CD4-positive, alpha-beta T cell treated with Interferon gamma for 1 hour (primary cell): ENCODE measurements at regions not wholly inside any gene's neighbourhood (a gene's known extent, or its start where the extent isn't known, plus 50 kb on each side); places are given as distances from the start of the nearest gene placed in this dataset.
A peak's percentile ranks its signal among the peaks of the same experiment; 100 is the strongest.

ENCODE experiments used
- DNase-seq: peaks from one replicate; pipeline ENCODE4 v3.0.0-alpha.2; 2020

- DNase-seq = no peak
These were observed 50.8 kb upstream of the SLC39A10 start for GRCh38 chr2:195606179-195606578.

GRCh38 chr2:195604706-195605105, 52.3 kb upstream of the SLC39A10 start:
- DNase-seq = no peak

DNA sequence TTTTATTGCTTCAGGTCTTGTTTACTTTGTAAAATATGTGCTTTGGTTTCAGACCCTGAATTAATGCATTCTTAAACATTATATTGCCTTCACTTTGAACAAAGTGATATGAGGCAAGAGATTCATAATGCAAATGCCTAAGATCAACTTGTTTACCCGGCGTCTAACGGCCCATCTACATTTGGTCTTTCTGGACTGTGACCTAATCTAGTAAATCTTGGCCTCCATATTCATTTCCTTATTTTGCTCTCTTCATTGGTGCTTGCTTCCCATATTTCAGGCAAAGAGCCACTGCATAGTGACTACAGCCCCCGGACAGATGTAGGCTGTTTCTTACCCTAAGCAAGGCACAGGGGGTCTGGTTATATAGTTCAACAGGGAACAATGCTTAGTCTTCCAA, 53.0 kb upstream of the SLC39A10 start:
- DNase-seq = no peak

DNA sequence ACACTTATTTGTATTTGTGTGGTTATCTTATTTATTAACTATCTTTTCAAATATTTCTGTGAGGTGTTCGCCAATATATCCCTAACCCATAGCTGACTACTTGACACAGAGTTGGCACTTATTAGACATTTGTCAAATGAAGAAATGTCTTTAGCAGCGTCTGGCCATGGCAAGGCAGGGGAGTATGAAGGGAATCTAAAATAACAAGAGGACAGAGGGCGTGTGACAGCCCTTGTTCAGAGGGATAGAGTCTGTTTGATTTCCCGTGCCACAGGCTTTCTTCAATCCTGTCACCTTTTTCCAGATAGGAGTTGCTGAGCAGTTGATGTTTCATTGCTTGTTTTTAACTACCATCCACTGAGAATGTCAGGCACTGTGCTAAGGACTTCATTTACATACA, 53.6 kb upstream of the SLC39A10 start:
- DNase-seq = no peak

DNA sequence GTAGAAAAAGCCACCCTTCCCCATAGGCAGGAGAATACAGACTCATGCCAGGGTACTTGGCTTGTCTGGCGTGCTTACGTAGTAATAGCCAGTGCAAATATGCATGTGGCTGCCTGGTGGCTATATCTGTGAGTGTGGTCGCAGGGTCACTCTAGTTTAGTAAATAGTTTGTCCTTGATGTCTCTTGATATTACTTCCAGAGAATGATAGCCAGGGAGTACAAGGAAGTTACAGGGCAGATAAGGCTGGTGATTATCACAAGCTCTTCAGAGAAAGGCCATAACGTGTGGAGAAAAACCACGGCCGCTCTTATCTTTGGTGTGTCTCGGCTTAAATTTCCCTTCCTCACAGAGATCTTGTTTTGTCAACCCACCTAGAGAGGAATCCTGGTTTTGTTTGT, 54.3 kb upstream of the SLC39A10 start:
- no peak for DNase-seq

- DNase-seq = no peak
These were observed 55.7 kb upstream of the SLC39A10 start for GRCh38 chr2:195601361-195601760.

DNA sequence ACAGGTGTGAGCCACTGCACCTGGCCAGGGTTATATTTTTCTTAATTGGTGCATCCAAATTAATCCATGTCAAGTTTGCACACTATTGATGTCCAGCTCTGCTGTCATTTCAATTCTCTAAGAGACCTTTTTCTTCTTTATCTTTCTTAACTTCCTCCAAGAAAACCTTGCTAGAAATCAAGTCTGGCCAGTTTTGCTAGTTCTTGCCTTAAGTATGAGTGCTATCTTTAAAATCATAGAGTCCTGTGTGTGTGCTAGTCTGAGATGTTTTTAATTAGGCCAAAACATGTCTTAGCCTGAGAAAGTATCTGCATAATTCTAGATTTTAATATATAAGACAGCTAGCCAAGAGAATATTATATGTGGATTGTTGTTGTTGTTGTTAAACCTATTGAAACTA, 56.2 kb upstream of the SLC39A10 start:
- no peak for DNase-seq

DNA sequence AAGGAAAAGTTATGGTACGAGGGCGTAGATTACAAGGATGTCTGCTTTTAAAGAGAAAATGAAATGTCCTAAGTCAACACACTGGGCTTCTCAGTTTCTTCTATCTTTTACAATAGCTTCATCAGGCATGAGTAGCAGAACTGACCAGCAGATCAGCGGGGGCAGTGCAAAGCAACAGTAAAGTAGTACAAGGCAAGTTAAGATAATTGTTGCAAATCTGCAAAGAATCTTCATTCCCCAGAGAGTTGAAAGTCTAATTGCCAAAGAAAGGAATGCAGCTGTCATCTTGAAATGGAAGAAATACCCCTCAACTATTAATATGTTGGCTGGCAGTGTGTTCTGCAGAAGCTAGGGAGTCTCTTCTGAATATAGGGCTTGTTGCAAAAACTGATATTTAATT, 60.2 kb upstream of the SLC39A10 start:
- no peak for DNase-seq

DNA sequence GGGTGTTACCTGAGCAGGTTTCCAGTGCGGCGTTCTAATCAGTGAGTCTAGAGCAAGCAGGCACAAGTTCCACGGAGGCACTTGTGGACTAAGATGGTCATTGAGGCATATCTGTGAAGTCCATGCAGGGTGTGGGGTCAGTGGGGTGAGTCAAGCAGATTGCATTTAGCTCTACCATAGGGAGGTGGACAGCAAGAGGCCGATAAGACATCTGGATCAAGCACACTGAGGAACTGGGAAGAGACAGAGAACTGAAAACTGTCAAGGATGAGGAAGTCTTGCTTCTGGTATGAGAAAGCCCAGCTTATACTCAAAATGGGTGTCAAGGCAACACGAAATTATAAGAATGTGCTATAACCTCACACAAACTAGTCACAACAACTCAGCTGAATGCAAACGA, 61.2 kb upstream of the SLC39A10 start:
- DNase-seq = no peak

DNA sequence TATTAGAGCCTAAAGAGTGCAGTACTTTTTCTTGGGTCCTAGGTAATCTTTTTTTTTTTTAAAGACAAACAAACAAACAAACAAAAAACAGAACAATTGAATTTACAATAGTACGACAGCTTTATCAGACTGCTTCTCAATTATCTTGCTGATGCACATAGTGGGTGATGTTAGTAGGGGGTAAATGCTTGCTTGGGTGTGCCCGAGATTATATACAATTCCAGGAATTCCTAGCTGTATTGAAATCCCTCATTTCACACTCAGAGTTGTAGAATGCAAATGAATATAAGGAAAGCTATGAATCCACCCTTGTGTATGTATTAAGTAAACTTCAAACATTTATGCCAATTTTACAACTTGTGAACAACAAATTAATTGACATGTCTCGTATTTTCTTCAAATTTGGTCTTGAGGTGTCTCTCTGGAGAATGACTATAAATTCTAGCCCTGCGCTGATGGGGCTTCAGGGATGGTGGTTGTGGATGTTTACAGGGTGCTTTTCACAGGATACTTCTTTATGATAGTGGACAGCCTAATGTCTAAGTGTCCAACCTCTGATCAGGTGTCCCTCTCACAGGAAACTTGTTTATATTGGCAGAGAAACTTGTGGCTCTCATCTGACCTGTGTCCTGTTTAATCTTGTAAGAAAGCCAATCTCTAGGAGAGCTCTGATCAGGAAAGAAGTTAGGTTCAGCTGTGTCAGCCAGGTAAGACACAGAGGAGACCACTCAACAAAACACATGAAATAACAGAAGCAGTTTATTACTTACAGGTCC, 61.9 kb upstream of the SLC39A10 start:
- no peak for DNase-seq

GRCh38 chr2:195594248-195594647, 62.8 kb upstream of the SLC39A10 start:
- no peak for DNase-seq

- no peak for DNase-seq
These were observed 64.9 kb upstream of the SLC39A10 start for GRCh38 chr2:195592105-195592504.

DNA sequence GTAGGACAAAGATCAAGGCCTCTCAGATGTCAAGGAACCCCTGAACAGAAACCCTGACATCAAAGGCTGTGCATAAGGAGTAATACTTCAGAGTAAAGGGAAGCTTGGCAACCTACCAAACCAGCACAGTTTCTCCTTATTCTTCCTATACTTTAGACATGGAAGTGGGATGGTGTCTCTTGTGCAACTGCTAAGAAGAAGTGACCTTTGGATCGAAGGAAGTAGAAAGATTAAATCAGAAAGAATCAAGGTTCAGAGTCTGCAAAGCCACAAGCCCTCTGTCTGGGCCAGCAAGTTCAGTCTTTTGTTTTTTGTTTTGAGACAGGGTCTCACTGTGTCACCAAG, 66.2 kb upstream of the SLC39A10 start:
- DNase-seq = no peak

- no peak for DNase-seq
These were observed 66.7 kb upstream of the SLC39A10 start for GRCh38 chr2:195590199-195590860.

DNA sequence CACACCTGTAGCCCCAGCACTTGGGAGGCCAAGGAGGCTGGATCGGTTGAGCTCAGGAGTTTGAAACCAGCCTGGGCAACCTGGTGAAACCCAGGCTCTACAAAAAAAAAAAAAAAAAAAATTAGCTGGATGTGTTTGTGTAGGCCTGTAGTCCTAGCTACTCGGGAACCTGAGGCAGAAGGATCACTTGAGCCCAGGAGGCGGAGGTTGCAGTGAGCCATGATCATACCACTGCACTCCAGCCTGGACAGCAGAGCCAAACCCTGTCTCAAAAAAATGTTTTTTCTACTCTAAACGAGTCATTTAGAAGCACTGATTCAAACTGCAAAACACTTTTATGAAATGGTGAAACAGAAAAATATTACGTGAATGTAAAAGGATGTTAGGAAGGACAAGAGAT, 69.1 kb upstream of the SLC39A10 start:
- no peak for DNase-seq

DNA sequence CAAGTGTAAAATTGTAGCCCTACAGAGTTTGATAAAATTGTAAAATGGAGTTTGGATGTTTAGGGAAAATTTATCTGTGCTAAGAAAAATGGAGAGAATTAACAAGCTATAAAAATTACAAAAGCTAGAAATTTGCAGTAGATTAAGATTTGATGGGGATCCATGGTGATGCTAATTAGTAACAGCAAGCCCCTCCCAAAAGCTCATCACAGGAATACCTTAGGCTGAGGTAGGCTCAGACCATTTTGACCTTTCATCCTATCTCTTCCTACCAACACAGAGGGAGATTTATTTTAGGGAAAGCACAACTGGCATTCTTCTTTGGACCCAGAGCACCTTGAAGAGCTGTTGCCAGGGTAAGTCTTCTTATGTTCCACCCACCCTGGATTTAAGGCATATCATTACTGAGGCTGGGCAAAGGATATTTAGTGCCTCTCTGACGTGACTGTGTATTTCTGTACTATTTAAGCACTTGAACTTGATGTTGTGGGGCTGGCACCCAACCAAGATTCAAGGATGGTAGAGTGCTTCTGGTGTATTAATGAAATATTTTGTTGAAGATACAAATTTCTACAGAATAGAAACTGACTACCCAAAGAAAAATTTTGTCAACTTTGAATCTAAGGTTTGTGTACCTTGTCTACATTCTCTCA, 70.8 kb upstream of the SLC39A10 start:
- DNase-seq = no peak

DNA sequence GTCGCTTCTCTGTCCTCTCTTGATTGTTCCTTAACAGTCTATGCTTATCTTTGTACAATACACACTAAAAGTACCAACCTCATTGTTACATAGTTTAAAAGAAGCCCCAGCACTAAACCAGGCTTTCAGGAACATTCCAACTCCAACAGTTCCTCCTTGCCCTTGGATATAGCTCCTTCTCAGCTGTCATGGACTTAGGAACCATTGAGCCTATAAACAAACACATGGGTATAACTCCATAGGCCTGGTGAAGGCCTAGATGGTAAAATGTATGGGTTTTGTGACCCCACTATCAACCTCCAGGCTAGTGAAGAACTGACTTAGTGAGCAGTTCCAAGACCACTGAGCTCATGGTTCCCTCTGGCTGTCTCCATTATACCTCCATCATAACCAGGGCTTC, 74.8 kb upstream of the SLC39A10 start:
- DNase-seq = no peak

DNA sequence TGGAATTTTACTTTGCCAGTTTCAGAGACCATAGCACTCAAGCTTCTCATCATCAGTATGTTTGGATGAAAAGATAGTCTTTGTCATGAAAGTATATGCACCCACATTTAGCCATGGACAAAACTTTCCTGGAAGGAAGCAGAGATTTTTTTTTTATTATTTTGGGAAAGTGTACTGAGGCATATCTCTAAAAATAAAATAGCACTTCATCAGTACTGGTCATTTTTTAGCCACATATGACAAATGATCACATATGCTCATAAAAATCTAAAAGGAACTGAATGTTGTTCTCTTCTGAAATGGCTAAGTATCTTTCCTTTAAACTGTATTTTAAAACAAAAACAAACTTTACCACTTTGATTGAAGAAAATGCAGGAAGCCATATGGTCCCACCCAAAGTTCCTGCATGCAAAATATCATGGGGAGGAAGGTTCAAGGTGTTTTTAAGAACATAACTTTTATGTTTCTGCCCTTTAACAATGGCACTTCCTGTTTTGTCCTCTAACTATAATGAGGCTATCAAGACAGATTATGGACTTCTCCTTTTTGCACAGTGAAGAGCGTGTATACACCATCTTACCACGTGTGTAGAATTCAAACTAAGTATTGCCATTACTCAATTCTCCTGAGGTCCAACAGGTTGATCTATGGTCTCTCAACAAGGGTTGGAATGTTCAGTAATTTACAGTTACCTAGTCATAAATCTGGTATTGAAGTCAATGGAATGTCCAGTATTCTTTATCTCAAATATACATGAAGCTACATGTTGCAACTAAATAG, 77.1 kb upstream of the SLC39A10 start:
- DNase-seq = no peak

DNA sequence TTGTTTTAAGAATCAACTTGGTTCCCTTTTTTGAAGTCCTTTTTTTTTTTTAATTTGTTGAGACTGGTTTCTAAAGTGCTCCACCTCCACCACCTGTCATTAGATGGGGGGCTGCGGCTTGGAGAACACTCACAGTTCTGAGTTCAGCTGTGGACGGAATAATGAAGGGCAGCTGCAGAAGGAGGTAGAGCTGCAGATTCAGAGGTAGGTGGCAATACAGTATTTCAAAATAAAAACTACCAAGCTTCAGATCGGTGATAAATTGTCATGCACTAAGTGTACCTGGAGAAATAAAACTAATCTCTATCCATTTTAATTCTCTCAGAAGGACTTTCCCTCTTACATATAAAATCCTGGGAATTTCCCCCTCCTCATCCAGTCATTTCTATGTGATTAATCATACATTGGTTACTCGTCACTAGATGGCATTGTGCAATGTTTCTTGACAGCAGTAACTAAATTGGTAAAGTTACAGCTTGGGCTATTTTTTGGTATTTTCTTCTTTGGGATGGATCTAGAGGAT, 81.1 kb upstream of the SLC39A10 start:
- peak; percentile 61 for DNase-seq

DNA sequence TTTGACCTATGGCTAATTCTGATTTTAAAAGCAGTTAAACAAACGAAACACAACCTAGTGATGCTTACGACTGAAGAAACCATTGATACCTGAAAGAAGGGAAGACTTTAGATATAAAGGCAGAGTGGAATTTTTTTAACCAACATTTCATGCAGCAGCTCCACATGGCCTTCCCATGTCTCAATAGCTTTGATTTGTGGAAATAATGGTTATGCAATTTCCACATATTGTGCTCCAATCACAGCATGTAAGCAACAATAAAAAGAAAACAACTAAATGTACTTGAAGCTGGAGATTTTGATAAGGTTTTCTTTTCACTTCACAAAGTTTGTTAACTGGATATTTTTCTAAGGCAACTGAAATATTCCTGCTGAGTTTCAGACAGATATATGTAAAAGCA, 82.0 kb upstream of the SLC39A10 start:
- no peak for DNase-seq

DNA sequence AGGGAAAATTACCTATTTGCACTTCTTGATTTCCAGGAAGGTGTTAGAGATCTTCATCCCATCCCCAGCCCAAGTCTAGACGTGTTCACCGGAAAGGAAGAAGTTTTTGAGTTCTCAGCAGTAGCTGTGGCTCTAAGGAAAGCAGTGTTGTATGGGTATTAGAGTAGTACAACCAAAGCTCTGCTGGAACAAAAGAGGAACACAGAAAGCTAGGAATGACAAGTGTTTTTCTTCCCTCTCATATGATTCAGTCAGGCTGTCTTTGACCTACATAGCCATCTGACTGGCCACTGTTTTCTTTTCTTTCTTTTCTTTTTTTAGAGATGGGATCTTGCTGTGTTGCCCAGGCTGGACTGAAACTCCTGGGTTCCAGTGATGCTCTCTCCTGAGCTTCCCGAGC, 82.7 kb upstream of the SLC39A10 start:
- no peak for DNase-seq

DNA sequence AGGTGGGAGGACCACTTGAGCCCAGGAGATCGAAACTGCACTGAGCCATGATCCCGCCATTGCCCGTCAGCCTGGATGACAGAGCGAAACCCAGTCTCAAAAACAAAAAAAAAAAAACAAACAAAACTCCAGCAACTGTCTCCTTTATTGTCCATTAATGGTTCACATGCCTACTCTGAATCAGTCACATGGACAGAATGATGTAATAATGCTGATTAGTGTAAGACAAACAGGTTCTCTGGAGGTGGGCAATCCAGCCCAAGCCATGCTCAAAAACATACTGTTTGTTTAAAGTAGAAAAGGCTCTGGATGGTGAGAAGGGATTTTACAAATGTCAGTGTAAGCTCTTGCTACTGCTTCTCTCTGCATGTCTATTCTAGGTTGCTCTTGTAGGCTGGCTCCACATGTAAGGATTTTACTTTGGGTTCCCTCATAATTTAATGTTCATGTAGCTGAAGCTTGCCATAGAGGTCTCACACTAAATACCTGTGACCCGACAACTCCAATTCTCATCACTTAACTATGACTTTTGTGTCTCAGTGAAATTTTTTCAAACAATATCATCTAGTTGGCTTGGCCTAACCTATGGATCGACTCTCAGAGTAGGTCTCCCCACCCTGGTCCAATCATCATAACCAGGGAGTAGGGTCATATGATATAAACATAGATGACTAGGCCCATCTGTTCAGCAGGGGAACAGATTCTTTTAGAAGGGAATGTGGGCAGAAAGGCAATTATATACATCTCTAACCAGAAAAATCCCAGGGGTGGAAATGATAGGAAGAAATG, 83.9 kb upstream of the SLC39A10 start:
- DNase-seq = no peak

GRCh38 chr2:195570329-195570728, 86.7 kb upstream of the SLC39A10 start:
- DNase-seq = no peak
